Urinary bladder (tissue), 3 donors: ENCODE measurements at regions not wholly inside any gene's neighbourhood (a gene's known extent, or its start where the extent isn't known, plus 50 kb on each side); places are given as distances from the start of the nearest gene placed in this dataset.
"Not testable (repeated sequence)": the region's sequence is repeated elsewhere in the genome, so short reads cannot be mapped to it uniquely, and the experiment has no call there.

ENCODE experiments used
- DNase-seq: peaks from one replicate; pipeline ENCODE4 v3.0.0-alpha.2; 2015; ENCODE audit errors: extremely low spot score
- H3K27ac ChIP-seq: one replicate; pipeline ENCODE4 v1.5.1; 2013; ENCODE audit warnings: low read depth, mild to moderate bottlenecking, moderate library complexity
- H3K36me3 ChIP-seq: one replicate; pipeline ENCODE4 v1.6.1; 2013; ENCODE audit warnings: mild to moderate bottlenecking, moderate library complexity; ENCODE audit not compliant: insufficient read depth
- H3K4me1 ChIP-seq: one replicate; pipeline ENCODE4 v1.6.1; 2013; ENCODE audit warnings: mild to moderate bottlenecking, moderate library complexity; ENCODE audit not compliant: insufficient read depth
- H3K4me3 ChIP-seq: one replicate; pipeline ENCODE4 v1.5.1; 2013; ENCODE audit warnings: low read depth, low read length
- WGBS: extraction: QIAGEN DNeasy Blood & Tissue Kit; methylation state at CpG from one replicate; pipeline ENCODE4 v1.1.7; 2013; 5-methylcytosine and 5-hydroxymethylcytosine counted together
- donor health status: healthy with polysubstance abuse.
- donor health status: healthy.

DNA sequence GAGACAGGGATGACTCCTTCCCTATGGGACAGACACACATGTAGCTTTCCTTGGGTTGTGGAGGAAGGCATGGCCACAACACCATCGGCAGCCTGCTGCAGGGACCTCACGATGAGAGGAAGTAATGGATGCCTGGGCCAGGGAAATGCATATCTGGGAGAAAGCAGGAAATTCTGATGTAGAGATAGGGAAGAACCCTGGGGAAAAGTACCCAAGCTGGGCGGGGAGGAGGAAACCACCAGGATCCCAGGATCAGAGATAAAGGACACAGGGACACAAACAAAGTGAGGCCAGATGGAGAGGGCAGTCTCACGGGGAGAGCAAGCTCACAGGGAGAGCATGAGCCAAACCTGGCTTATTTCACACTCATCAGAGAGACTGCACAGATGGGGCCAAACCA lies 294.7 kb upstream of the TEKT4 start:
- H3K4me1 ChIP-seq, DNase-seq, H3K36me3 ChIP-seq, H3K27ac ChIP-seq, H3K4me3 ChIP-seq: not testable (repeated sequence)
- 68% methylated on average over 4 of the region's 4 CpGs for WGBS

DNA sequence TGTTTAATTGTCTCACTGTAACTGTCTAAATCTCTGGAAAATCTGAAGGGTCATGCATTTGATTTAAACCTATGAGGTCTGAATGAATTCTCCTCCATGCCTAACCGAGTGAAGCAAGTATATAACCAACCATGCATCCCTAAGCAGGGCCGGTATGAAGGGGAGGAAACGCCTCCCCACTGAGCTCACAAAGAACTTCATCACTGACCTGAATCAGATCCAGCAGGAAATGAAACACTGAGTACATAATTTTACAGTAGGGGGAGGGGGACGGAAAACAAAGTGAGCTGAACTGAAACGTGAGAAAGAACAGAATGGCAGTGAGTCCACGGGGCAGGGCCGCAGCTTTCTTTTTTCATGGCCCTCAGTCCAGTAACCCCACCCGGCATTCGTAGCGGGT lies 294.1 kb upstream of the TEKT4 start:
- not testable (repeated sequence) for H3K4me1 ChIP-seq, H3K36me3 ChIP-seq, DNase-seq, H3K4me3 ChIP-seq, H3K27ac ChIP-seq
- 69% methylated on average over 7 of the region's 10 CpGs for whole genome bisulfite sequencing

DNA sequence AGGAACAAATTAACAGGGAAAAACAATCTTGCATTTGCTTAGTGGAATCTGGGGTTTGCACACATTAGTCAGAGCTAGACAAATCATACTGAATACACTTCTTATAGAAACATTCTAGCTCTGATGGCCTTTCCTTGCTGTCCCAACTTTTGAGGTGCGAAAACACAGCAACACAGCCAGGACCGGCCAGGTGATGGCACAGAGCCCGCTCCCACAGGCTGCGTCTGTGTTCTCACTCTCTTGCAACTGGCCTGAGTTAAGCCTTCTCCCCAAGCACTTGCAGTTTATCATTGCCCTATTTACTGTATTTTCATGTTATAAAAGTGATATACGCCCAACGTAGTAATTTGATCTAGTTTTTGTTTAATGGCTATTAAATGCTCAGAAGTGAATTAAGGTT lies 292.0 kb upstream of the TEKT4 start:
- DNase-seq, H3K36me3 ChIP-seq, H3K4me1 ChIP-seq, H3K27ac ChIP-seq, H3K4me3 ChIP-seq: not testable (repeated sequence)
- WGBS, result 92% methylated on average over 6 of the region's 6 CpGs

DNA sequence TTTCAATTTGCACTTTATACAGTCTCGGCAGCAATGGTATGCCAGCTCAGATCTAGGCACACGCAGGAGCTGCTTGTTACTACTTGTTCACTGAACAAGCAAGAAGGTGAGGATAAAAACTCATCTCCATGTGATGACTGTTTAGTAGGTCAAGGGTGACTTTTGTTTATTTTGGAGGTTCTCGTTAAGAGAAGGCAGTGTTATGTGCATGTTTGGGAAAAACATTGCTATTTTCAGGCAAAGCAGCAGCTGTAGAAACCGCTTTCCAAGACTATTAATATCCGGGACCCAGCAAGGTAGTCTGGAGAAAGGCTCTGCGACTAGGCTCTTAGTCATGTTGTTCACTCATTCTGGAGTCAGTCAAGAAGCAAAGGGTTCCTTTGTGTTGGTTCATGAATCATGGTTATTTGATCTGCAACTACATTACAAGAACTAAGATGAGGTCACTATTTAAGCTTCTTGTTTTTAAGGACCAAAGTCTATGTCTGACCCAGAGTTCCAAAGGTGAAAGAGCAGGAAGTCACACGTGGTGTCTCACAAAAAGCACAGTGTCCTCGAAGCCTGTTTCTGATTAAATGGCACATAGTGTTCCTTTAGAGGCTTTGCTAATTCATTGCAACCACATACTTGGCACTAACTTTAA lies 288.0 kb upstream of the TEKT4 start:
- H3K36me3 ChIP-seq, H3K4me1 ChIP-seq, H3K27ac ChIP-seq, DNase-seq, H3K4me3 ChIP-seq: not testable (repeated sequence)
- WGBS, result 62% methylated on average over 8 of the region's 8 CpGs

DNA sequence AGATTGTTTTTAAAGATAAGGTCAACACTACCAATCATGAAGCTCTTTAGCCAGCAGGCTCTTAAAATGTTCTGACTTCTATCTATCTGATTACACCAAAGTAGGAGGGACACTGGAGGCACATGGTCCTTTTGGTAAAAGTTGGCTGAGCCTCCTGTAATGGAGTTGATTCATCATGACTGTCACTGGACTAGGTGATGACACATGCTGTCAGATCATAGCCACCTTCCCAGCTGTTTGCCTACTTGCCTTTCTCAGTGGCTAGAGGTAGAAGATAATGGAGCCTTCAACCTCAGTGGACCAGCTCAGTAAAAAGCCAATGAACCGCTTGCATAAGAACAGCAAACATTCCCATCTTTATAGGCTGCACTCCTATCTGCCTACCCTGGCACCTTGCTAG lies 286.7 kb upstream of the TEKT4 start:
- H3K4me1 ChIP-seq, H3K27ac ChIP-seq, DNase-seq, H3K4me3 ChIP-seq, H3K36me3 ChIP-seq: not testable (repeated sequence)
- 67% methylated on average over 1 of the region's 1 CpG for WGBS

DNA sequence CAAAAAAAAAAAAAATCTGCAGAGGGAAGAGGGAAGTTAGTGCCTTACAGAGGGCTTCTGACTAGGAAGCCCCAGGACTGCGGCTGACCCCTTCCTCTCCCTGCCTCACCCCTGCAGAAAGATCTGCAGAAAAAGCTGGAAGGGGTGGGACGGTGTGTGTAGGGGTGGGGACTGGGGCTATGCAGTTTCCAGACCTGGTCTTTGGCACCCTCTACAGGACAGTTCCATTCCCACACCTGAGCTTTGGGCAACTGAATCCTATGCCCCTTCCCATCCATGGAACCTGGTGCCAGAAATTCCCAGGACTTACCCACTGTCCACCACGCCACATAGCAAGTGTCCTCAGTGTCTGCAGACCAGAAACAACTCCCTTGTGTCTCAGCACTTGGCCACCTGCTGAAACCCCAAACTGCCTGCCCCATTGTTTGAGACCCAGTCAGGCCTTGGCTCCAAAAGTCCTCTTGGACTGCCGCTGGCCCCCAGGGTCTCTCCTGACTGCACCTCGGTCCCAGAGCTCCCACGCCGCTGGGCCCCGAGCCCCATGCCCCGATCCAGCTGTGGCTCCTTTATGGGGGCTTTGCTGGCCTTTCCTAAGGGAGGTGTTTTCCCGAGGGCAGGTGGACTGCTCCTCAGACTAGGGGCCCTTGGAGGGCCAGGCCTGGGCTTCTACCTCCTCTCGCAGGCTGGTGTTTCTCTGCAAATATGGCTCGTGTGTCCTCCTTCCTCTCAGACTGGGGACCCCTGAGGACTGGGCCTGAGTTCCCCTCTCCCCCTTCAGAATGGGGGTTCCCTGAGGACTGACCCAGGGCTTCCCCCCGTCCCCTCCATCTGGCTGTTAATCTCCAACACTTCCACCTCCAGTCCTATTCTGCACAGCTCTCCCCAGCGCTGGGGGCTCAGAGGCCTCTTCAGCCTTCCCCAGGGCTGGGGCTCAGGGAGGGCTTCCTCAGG lies 284.9 kb upstream of the TEKT4 start:
- H3K4me3 ChIP-seq, DNase-seq, H3K36me3 ChIP-seq, H3K27ac ChIP-seq, H3K4me1 ChIP-seq: not testable (repeated sequence)
- 70% methylated on average over 14 of the region's 14 CpGs for WGBS

DNA sequence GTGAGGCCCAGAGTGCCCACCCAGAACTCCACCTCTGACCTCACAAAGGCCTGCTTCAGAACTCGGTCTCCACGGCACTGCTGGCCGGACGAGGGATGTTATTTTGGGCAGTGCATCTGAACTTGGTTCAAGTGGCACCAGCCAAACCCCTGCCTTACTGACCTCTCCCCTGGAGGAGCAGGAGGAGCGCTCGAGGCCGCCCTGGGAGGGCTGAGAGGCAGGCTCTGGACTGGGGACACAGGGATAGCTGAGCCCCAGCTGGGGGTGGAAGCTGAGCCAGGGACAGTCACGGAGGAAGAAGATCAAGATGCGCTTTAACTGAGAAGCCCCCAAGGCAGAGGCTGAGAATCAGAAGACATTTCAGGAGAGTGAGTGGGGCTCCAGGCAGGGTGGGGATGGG lies 284.2 kb upstream of the TEKT4 start:
- not testable (repeated sequence) for H3K4me1 ChIP-seq, H3K4me3 ChIP-seq, H3K36me3 ChIP-seq, DNase-seq, H3K27ac ChIP-seq
- WGBS, result 84% methylated on average over 9 of the region's 9 CpGs

DNA sequence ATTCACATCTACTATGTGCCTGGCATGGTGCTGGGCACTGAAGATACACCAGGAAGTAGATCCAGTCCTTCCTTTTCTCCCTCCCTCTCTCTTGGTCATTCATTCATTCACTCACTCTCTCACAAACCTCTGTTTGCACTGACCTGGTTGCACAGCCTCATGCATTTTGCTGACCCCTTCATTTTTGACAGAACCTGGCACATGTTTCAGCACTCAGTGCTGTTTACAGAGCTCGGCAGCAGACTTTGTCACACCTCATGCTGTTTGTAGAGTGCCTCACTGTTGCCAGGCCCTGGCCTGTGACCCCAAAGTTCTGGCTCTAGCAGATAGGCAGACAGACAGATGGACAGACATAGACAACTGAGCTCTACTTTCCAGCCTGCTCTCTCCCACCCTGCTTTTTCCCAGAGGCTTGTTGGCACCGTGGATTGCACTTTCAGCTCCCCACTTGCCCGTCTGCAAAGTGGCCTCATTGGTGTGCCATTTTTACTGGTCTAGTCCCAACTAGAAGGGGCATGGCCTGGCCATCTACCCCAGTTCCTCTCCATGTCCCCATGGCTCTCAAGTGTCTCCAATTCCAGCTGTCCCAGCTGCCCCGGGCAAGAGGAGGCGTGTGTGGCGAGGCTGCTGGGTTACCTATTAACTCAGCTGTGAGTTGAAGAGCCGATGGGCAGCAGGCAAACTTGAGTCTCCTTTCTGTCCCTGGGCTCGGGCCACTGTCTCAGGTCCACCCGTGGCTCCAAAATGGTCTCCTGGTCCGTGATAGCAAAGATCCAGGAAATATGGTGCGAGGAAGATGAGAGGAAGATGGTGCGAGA lies 277.0 kb upstream of the TEKT4 start:
- not testable (repeated sequence) for H3K4me3 ChIP-seq, H3K36me3 ChIP-seq, DNase-seq, H3K4me1 ChIP-seq, H3K27ac ChIP-seq
- 79% methylated on average over 12 of the region's 12 CpGs for WGBS

DNA sequence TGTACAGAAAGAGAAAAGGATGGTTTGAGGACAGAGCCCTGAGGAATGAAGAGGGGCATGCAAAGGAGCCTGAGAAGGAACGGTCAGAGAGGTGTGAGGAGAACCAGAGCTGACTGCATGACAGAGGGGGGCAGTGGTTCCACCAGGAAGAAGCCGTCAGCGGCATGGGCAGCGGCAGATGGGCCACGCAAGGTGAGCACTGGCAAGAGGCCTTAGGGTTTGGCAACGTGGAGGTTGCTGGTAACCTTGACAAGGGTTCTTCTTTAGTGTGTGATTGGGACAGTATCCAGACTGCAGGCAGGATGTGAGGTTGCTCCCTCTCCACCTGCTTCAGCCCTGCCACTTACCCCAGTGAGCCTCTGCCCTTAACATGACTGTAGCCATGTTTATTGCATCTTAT lies 275.3 kb upstream of the TEKT4 start:
- DNase-seq, H3K4me3 ChIP-seq, H3K27ac ChIP-seq, H3K4me1 ChIP-seq, H3K36me3 ChIP-seq: not testable (repeated sequence)
- WGBS, result 78% methylated on average over 6 of the region's 6 CpGs

DNA sequence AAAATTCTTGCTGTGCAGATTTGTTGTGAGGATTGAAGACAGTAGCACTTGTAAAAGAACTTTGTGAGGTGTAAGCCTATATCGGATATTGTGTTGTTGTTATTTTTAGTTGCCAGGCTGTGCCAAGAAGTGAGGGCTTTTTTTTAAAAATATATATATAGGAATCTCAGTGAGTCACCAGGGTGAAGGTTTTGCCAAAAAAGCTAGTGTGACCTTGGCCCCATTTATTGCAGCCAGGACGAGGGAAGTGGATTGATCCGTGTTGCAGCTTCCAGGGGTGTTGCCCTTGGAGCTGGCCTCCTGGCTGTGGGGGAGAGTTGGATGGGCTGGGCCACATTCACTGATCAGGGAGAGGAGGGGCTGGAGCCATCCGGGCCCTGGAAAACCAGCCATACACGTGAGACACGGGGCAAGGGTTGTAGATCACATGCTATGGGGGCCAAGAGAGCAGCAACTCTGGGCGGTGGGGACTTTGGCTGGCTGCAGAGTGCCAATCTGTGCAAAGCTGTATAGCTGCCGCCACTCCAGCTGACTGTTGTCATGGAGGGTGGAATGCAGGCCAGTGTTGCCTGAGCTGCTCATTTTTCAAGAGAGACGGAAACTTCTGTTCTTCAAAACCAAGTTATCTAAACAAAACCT lies 273.0 kb upstream of the TEKT4 start:
- H3K4me1 ChIP-seq, H3K36me3 ChIP-seq, H3K4me3 ChIP-seq, H3K27ac ChIP-seq, DNase-seq: not testable (repeated sequence)
- WGBS, result 54% methylated on average over 9 of the region's 9 CpGs

DNA sequence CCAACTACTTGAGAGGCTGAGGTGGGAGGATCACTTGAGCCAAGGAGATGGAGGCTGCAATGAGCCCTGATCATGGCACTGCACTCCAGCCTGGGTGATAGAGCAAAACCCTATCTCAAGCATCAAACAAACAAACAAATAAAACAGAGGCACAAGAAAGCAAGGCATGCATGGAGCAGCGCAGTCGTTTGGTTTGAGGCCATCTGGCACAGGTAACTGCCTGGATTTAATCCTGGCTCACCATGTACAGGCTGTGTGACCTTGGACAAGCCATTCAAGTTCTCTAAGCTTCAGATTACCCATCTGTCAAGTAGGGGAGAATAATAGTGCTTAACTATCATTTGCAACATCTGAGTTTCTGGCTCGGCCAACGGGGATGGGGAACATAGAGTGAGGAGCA lies 270.3 kb upstream of the TEKT4 start:
- not testable (repeated sequence) for H3K36me3 ChIP-seq, H3K4me3 ChIP-seq, H3K4me1 ChIP-seq, DNase-seq, H3K27ac ChIP-seq
- 89% methylated on average over 4 of the region's 4 CpGs for WGBS

DNA sequence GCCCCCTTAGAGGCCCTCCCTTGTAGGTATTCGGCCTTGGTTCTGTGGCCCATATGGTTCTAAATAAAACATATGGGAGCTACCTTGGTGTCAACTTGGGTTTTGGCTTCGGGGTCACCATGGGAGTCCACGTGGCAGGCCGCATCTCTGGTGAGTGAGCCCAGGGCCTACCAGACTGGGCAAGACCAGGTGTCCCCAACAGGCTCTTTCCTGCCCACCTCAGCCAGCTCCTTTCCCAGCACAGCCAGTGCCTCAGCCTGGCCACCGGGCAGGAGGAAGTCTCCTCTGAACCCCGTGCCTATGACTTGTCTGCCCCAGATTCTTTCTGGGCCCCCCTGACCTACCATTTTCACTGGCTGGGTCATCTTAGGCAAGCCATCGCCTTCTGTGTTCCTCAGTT lies 268.8 kb upstream of the TEKT4 start:
- no peaks in the 10 kb centered on the region for H3K4me1 ChIP-seq
- H3K36me3 ChIP-seq, result no peaks in the 10 kb centered on the region
- no peak overlapping the region for H3K4me3 ChIP-seq
- DNase-seq, result no peak
- no peak overlapping the region for H3K27ac ChIP-seq
- WGBS, result 82% methylated on average over 7 of the region's 7 CpGs

DNA sequence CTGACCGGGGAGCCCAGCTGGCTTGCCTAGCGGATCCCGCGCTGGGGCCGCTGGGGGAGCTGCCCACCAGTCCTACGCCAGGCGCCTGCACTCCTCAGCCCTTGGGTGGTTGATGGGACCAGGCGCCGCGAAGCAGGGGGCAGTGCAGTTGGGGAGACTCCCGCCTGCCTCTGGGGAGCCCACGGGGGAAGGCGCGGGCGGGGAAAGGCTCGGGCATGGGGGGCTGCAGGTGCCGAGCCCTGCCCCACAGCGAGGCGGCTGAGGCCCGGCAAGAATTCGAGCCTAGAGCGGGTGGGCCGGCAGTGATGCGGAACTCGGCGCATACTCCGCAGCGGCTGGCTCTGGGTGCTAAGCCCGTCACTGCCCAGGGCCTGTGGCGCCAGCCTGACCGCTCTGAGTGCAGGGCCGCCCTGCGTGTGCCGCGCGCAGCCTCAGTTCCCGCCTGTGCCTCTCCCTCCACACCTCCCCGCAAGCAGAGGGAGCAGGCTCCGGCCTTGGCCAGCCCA lies 249.1 kb upstream of the TEKT4 start:
- Histone ChIP-seq H3K4me3 (no peak overlapping the region), H3K4me1 (no peaks in the 10 kb centered on the region), H3K36me3 (no peaks in the 10 kb centered on the region), H3K27ac (no peak overlapping the region)
- WGBS, result 64% methylated on average over 39 of the region's 39 CpGs
- DNase-seq, result no peak
